ENCODE measurements at regions not wholly inside any gene's neighbourhood (a gene's known extent, or its start where the extent isn't known, plus 50 kb on each side); places are given as distances from the start of the nearest gene placed in this dataset.
"Not testable (repeated sequence)": the region's sequence is repeated elsewhere in the genome, so short reads cannot be mapped to it uniquely, and the experiment has no call there.

- DNase-seq (ENCODE audit: low spot score) = no peak
Observed at GRCh38 chr6:1230689-1231605, 81.0 kb upstream of the FOXQ1 start.

DNA sequence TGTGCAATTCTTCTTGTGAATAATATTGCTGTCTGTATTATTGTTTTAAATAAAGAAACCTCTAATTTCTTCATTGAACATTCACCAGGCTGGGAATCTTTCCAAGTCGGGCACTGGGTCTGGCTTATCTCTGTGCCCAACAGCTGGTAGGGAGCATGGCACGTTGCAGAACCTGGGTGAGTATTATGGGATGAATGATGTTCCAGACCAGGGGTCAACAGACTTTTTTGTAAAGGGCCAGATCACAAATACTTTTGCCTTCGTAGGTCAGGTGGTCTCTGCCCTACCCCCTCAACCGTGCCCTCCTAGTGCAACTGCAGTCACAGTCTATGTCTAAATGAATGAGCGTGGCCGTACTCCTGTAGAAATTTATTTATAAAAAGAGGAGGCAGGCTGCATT, 81.6 kb upstream of the FOXQ1 start:
- DNase-seq (ENCODE audit: low spot score) = no peak

- no peak for DNase-seq (ENCODE audit: low spot score)
Observed at GRCh38 chr6:1229808-1230207, 82.1 kb upstream of the FOXQ1 start.

- DNase-seq (ENCODE audit: low spot score) = no peak
Observed at GRCh38 chr6:1229301-1229700, 82.6 kb upstream of the FOXQ1 start.

- DNase-seq (ENCODE audit: low spot score) = no peak
Observed at GRCh38 chr6:1228754-1229191, 83.1 kb upstream of the FOXQ1 start.

DNA sequence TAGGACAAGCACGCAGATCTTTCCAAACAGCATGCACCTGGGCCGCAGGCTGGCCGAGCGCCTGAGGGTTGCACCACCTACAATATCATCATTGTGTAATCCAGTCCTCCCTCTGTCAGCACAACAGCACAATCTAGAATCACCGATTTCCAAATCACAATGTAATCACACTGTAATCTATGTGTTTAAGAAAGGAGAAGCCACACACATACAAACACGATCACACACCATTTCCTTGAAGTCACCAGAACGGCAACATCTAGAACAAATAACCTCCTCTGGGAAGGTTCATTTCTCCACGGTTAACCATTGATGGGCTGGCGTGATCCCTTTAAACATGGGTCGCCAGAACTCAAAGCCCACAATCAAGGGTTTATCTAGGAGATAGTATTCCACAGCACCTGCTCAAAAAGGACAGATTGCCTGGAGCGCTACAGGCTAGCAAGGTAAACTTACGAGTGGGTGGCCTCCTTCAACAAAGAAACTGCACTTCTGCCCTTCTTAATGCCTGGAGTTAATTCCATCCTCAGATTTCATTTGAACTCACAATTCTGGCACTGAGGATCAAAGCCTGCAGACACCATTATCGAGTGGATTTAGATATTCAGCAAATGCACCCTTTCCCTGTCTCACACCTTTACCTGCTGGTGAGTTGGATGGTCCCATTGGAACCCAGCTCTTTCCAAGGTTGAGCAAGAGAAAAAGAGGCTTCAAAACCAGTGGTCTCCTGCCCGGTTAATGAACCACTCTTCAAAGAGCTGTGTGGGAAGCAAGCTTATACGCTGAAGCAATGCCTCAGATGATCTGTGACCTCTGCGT, 83.8 kb upstream of the FOXQ1 start:
- no peak for DNase-seq (ENCODE audit: low spot score)

- DNase-seq (ENCODE audit: low spot score) = no peak
Observed at GRCh38 chr6:1227600-1227934, 84.3 kb upstream of the FOXQ1 start.

DNA sequence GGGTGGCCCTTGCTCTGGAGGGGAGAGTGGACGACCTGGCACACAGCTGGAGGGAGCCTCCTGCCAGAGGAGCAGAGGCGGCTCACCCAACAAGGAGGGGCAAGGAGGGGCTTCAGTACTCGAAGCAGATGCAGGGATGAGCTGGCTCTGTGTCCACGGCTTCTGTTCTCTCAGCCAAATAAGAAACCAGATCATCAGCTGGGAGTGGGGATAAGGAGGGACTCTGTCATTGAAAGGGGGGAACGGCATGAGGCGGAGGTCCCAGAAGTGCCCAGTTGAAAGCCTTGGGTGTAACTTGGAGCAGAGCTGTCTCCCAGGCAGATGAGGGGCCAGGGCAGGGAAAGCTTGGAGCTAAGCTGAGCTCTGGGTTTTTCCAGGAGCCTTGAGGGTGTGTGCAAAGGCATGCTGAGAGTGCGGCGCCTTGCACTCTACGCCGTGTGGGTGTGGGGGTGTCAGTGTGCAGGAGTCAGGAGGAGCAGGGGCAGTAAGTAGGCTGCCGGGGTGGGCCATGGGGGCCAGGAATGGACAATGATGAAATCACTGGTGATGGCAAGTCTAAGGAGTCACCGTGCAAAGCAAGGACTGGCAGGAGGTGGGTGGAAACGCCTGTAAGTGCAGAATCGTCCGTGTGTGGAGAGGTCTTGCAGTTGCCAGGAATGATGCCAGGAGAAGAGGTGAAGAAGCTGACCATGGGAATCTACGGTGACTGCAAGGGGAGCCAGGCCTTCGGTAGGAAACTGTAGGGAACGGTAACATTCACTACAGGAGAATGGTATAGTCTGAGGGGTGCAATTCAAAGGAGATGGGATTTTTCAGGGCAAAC, 85.4 kb upstream of the FOXQ1 start:
- DNase-seq (ENCODE audit: low spot score) = no peak

DNA sequence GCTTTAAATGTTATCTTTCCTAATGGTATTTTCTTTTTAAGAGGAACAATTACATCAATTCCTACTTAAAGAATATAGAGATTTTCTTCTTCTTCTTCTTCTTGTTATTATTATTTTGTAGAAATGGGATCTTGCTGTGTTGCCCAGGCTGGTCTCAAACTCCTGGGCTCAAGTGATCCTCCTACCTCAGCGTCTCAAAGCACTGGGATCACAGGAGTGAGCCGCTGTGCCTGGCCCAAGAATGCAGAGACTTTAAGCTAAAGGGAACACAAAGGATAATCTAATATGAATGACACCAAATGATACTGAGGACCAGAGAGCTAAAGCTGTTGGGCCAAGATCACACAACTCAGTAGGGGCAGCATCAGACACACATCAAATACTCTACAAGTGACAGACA, 87.4 kb upstream of the FOXQ1 start:
- DNase-seq (ENCODE audit: low spot score) = no peak

GRCh38 chr6:1222728-1223595, 88.9 kb upstream of the FOXQ1 start:
- DNase-seq (ENCODE audit: low spot score) = no peak

GRCh38 chr6:1217396-1217795, 94.5 kb upstream of the FOXQ1 start:
- no peak for DNase-seq (ENCODE audit: low spot score)

DNA sequence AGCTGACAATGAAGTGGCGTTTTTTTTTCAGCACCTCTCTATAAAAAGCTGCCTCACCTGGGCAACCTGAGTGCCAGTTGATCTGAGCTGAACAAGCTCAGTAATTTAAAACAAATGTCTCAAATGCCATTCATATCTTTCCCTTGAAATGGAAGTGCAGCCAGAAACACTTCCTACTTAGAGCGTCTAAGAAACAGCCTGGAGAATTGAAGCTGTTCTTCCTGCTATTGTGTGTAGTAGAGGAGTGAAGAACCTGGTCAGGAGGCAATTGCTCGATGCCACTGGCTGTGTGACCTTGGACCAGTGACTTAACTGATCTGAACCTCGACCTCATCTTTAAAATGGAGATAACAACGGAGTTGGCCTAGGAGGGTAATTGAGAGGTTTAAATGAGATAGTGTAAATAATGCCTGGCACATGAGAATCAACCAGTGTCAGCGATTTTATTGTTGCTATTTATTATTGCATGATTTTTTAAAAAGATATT, 95.4 kb upstream of the FOXQ1 start:
- DNase-seq (ENCODE audit: low spot score) = no peak

- no peak for DNase-seq (ENCODE audit: low spot score)
Observed at GRCh38 chr6:1215884-1216487, 95.9 kb upstream of the FOXQ1 start.

DNA sequence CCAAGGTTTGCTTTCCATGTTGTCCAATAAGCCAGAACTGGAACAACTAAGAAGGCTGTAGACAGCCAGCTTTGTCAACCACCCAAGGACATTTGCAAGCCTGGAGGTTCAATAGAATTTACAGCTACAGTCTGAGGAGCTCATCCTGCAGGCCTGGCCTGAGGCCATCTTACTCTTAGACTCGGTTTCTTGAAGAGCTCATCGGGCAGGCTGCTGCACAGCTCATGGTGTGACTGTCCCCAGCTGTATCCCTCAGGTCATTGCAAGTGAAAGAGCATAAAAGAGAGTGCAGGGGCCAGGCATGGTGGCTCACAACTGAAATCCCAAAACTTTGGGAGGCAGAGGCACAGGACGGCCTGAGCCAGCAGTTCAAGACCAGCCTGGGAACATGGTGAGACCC, 96.9 kb upstream of the FOXQ1 start:
- no peak for DNase-seq (ENCODE audit: low spot score)

GRCh38 chr6:1212919-1213318, 99.0 kb upstream of the FOXQ1 start:
- no peak for DNase-seq (ENCODE audit: low spot score)

GRCh38 chr6:1212138-1212537, 99.8 kb upstream of the FOXQ1 start:
- not testable (repeated sequence) for DNase-seq (ENCODE audit: low spot score)

DNA sequence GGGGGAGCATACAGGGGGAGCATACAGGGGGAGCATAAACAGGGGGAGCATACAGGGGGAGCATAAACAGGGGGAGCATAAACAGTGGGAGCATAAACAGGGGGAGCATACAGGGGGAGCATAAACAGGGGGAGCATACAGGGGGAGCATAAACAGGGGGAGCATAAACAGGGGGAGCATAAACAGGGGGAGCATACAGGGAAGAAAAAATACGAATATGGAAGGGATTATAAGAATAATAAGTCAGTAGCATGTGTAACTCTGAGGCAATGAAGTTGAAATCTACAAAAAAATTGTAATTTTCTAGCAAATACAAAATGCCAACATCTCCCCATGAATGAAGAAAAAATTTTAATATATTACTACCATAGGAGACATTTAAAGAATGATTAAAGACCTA, 101.3 kb upstream of the FOXQ1 start:
- not testable (repeated sequence) for DNase-seq (ENCODE audit: low spot score)

- DNase-seq (ENCODE audit: low spot score) = no peak
Observed at GRCh38 chr6:1208876-1209275, 103.0 kb upstream of the FOXQ1 start.

GRCh38 chr6:1203546-1203945, 108.4 kb upstream of the FOXQ1 start:
- no peak for DNase-seq (ENCODE audit: low spot score)

DNA sequence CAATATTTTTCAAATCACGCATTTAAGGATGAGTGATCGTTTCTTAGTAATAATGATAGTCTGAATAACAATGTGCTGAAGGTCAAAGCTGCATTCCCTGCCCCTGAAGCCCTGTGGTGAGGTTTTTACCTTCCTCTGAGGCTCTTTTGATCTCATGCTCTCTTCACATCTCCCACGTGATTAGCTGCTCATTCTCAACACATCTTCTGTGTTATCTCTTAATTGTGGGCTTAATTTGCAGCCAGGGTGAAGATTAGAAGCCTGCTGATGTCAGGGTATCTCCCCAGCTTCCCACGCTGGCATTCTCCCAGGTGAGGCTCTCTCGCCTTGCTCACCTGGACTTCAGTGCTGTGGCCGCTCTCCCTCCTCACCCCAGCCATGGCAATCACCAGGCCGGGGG, 109.7 kb upstream of the FOXQ1 start:
- peak; percentile 95 for DNase-seq (ENCODE audit: low spot score)
